ENCODE measurements at regions not wholly inside any gene's neighbourhood (a gene's known extent, or its start where the extent isn't known, plus 50 kb on each side); places are given as distances from the start of the nearest gene placed in this dataset.

- no peaks in the 10 kb centered on the region for H3K9me3 Mint-ChIP-seq
- no peaks in the 10 kb centered on the region for H3K27me3 Mint-ChIP-seq
- no peaks in the 10 kb centered on the region for H3K4me1 Mint-ChIP-seq
- CTCF ChIA-PET: no interaction called here
- H3K36me3 Mint-ChIP-seq (ENCODE audit: low read depth): no peaks in the 10 kb centered on the region
- DNase-seq: no peak
- POLR2A ChIA-PET: no interaction called here
- H3K27ac Mint-ChIP-seq: no peak overlapping the region
- H3K4me3 Mint-ChIP-seq: no peak overlapping the region
These were observed 421.0 kb upstream of the RBMS3 start for GRCh38 chr3:28859897-28860296.

- Mint-ChIP-seq H3K4me1 (no peaks in the 10 kb centered on the region), H3K9me3 (no peaks in the 10 kb centered on the region), H3K27ac (no peak overlapping the region), H3K27me3 (no peaks in the 10 kb centered on the region), H3K36me3 (ENCODE audit: low read depth) (no peaks in the 10 kb centered on the region), H3K4me3 (no peak overlapping the region)
- no peak for DNase-seq
- POLR2A ChIA-PET: no interaction called here
- CTCF ChIA-PET: no interaction called here
These were observed 420.6 kb upstream of the RBMS3 start for GRCh38 chr3:28860307-28860706.

- H3K27me3 Mint-ChIP-seq: no peaks in the 10 kb centered on the region
- no peaks in the 10 kb centered on the region for H3K36me3 Mint-ChIP-seq (ENCODE audit: low read depth)
- no peaks in the 10 kb centered on the region for H3K4me1 Mint-ChIP-seq
- ChIA-PET POLR2A (no interaction called here), CTCF (no interaction called here)
- no peak overlapping the region for H3K27ac Mint-ChIP-seq
- H3K4me3 Mint-ChIP-seq: no peak overlapping the region
- DNase-seq: no peak
- peaks cover 2% of the 10 kb centered on the region for H3K9me3 Mint-ChIP-seq
These were observed 417.7 kb upstream of the RBMS3 start for GRCh38 chr3:28863186-28863585.

GRCh38 chr3:28867836-28868235 is 413.0 kb upstream of the RBMS3 start:
- no peak overlapping the region for H3K4me3 Mint-ChIP-seq
- POLR2A ChIA-PET: no interaction called here
- no peaks in the 10 kb centered on the region for H3K27me3 Mint-ChIP-seq
- DNase-seq: no peak
- H3K27ac Mint-ChIP-seq: no peak overlapping the region
- no peaks in the 10 kb centered on the region for H3K36me3 Mint-ChIP-seq (ENCODE audit: low read depth)
- no peaks in the 10 kb centered on the region for H3K4me1 Mint-ChIP-seq
- H3K9me3 Mint-ChIP-seq: peaks cover 4% of the 10 kb centered on the region
- CTCF ChIA-PET: no interaction called here

- no peak overlapping the region for H3K4me3 Mint-ChIP-seq
These were observed 412.0 kb upstream of the RBMS3 start for GRCh38 chr3:28868897-28869296.

GRCh38 chr3:28877912-28878311 is 403.0 kb upstream of the RBMS3 start:
- Mint-ChIP-seq H3K9me3 (no peaks in the 10 kb centered on the region), H3K36me3 (ENCODE audit: low read depth) (no peaks in the 10 kb centered on the region), H3K27ac (no peak overlapping the region), H3K4me3 (no peak overlapping the region), H3K27me3 (no peaks in the 10 kb centered on the region), H3K4me1 (no peaks in the 10 kb centered on the region)
- no peak for DNase-seq
- CTCF ChIA-PET: no interaction called here
- POLR2A ChIA-PET: no interaction called here

More at GRCh38 chr3:28868897-28869296, 412.0 kb upstream of the RBMS3 start:
- no peak for DNase-seq
- H3K9me3 Mint-ChIP-seq: peaks cover 4% of the 10 kb centered on the region
- no peaks in the 10 kb centered on the region for H3K27me3 Mint-ChIP-seq
- ChIA-PET CTCF (interaction anchor here (0.9 kb wide), 1 partner anchor 12 kb away, joined by 3 read pairs; no protein-coding TSS in a partner anchor), POLR2A (no interaction called here)
- no peaks in the 10 kb centered on the region for H3K4me1 Mint-ChIP-seq
- no peak overlapping the region for H3K27ac Mint-ChIP-seq
- H3K36me3 Mint-ChIP-seq (ENCODE audit: low read depth): no peaks in the 10 kb centered on the region

- DNase-seq: no peak
- H3K4me1 Mint-ChIP-seq: no peaks in the 10 kb centered on the region
- H3K9me3 Mint-ChIP-seq: no peaks in the 10 kb centered on the region
- ChIA-PET POLR2A (interaction anchor here (0.6 kb wide), 1 partner anchor 641 kb away, joined by 4 read pairs; no protein-coding TSS in a partner anchor), CTCF (no interaction called here)
- no peaks in the 10 kb centered on the region for H3K27me3 Mint-ChIP-seq
- no peak overlapping the region for H3K4me3 Mint-ChIP-seq
- no peaks in the 10 kb centered on the region for H3K36me3 Mint-ChIP-seq (ENCODE audit: low read depth)
- no peak overlapping the region for H3K27ac Mint-ChIP-seq
These were observed 390.5 kb upstream of the RBMS3 start for GRCh38 chr3:28890373-28890772.

- Mint-ChIP-seq H3K4me3 (no peak overlapping the region), H3K36me3 (ENCODE audit: low read depth) (no peaks in the 10 kb centered on the region), H3K27ac (no peak overlapping the region), H3K27me3 (no peaks in the 10 kb centered on the region), H3K4me1 (no peaks in the 10 kb centered on the region), H3K9me3 (no peaks in the 10 kb centered on the region)
- ChIA-PET POLR2A (no interaction called here), CTCF (no interaction called here)
- no peak for DNase-seq
These were observed 389.4 kb upstream of the RBMS3 start for GRCh38 chr3:28891485-28891884.

- peaks cover 8% of the 10 kb centered on the region for H3K9me3 Mint-ChIP-seq
- H3K27me3 Mint-ChIP-seq: no peaks in the 10 kb centered on the region
- no peaks in the 10 kb centered on the region for H3K36me3 Mint-ChIP-seq (ENCODE audit: low read depth)
- ChIA-PET CTCF (no interaction called here), POLR2A (no interaction called here)
- H3K4me3 Mint-ChIP-seq: no peak overlapping the region
- no peak for DNase-seq
- H3K27ac Mint-ChIP-seq: no peak overlapping the region
- no peaks in the 10 kb centered on the region for H3K4me1 Mint-ChIP-seq
These were observed 380.6 kb upstream of the RBMS3 start for GRCh38 chr3:28900301-28900700.

- ChIA-PET CTCF (no interaction called here), POLR2A (no interaction called here)
- no peak overlapping the region for H3K27ac Mint-ChIP-seq
- H3K9me3 Mint-ChIP-seq: peaks cover 8% of the 10 kb centered on the region
- no peaks in the 10 kb centered on the region for H3K36me3 Mint-ChIP-seq (ENCODE audit: low read depth)
- DNase-seq: no peak
- H3K27me3 Mint-ChIP-seq: no peaks in the 10 kb centered on the region
- H3K4me1 Mint-ChIP-seq: no peaks in the 10 kb centered on the region
- H3K4me3 Mint-ChIP-seq: no peak overlapping the region
These were observed 379.9 kb upstream of the RBMS3 start for GRCh38 chr3:28901018-28901417.

GRCh38 chr3:28903171-28903601 is 377.7 kb upstream of the RBMS3 start:
- Mint-ChIP-seq H3K27ac (no peak overlapping the region), H3K27me3 (no peaks in the 10 kb centered on the region), H3K9me3 (peaks cover 8% of the 10 kb centered on the region), H3K36me3 (ENCODE audit: low read depth) (no peaks in the 10 kb centered on the region), H3K4me1 (no peaks in the 10 kb centered on the region), H3K4me3 (no peak overlapping the region)
- no peak for DNase-seq
- CTCF ChIA-PET: no interaction called here
- POLR2A ChIA-PET: no interaction called here

GRCh38 chr3:28905798-28906197 is 375.1 kb upstream of the RBMS3 start:
- H3K27me3 Mint-ChIP-seq: no peaks in the 10 kb centered on the region
- peaks cover 10% of the 10 kb centered on the region for H3K9me3 Mint-ChIP-seq
- no peak for DNase-seq
- no peaks in the 10 kb centered on the region for H3K36me3 Mint-ChIP-seq (ENCODE audit: low read depth)
- H3K4me3 Mint-ChIP-seq: no peak overlapping the region
- CTCF ChIA-PET: no interaction called here
- H3K27ac Mint-ChIP-seq: no peak overlapping the region
- POLR2A ChIA-PET: no interaction called here
- no peaks in the 10 kb centered on the region for H3K4me1 Mint-ChIP-seq

GRCh38 chr3:28906561-28907310 is 374.1 kb upstream of the RBMS3 start:
- peaks cover 10% of the 10 kb centered on the region for H3K9me3 Mint-ChIP-seq
- no peak for DNase-seq
- no peak overlapping the region for H3K4me3 Mint-ChIP-seq
- H3K27me3 Mint-ChIP-seq: no peaks in the 10 kb centered on the region
- H3K27ac Mint-ChIP-seq: no peak overlapping the region
- CTCF ChIA-PET: no interaction called here
- POLR2A ChIA-PET: no interaction called here
- H3K36me3 Mint-ChIP-seq (ENCODE audit: low read depth): no peaks in the 10 kb centered on the region
- no peaks in the 10 kb centered on the region for H3K4me1 Mint-ChIP-seq

- DNase-seq: no peak
- Mint-ChIP-seq H3K4me1 (peaks cover 2% of the 10 kb centered on the region), H3K27me3 (no peaks in the 10 kb centered on the region), H3K27ac (no peak overlapping the region), H3K36me3 (ENCODE audit: low read depth) (no peaks in the 10 kb centered on the region), H3K9me3 (peaks cover 7% of the 10 kb centered on the region), H3K4me3 (no peak overlapping the region)
- CTCF ChIA-PET: no interaction called here
- POLR2A ChIA-PET: no interaction called here
These were observed 373.3 kb upstream of the RBMS3 start for GRCh38 chr3:28907616-28908015.
